GM12878 (cell line): ENCODE measurements at regions not wholly inside any gene's neighbourhood (a gene's known extent, or its start where the extent isn't known, plus 50 kb on each side); places are given as distances from the start of the nearest gene placed in this dataset.

ENCODE experiments used
- ATAC-seq: fragments of 200-7000 bp; cut with Tn5 transposase; 3 replicates; pipeline ENCODE4 v1.9.1; 2020; ENCODE audit warnings: mild to moderate bottlenecking, moderate library complexity
- BruUV-seq: library from RNA; stranded (reverse); fragments of 400-500 nt; replicated peaks from 2 replicates; lab custom pipeline; 2021; lab: Mats Ljungman, UMichigan
- CTCF ChIA-PET: fragments of 300-600 bp; sonication (Branson Sonifier 250); formaldehyde crosslinking; extraction: SDS; loops from one replicate; lab custom pipeline; 2021; ENCODE audit warnings: inconsistent platforms; lab: Yijun Ruan, JAX
- POLR2A ChIA-PET: fragments of 350-600 bp; formaldehyde crosslinking; extraction: SDS; loops from one replicate; lab custom pipeline; 2021; ENCODE audit warnings: inconsistent platforms; lab: Charles Lee
- RAD21 ChIA-PET: fragments of 300-600 bp; sonication (Branson Sonifier 250); formaldehyde crosslinking; loops from one replicate; lab custom pipeline; 2023; ENCODE audit warnings: antibody characterized with exemption; ENCODE audit not compliant: unreplicated experiment; lab: Charles Lee
- SMC1A ChIA-PET: fragments of 300-600 bp; sonication (Branson Sonifier 250); formaldehyde crosslinking; loops from one replicate; lab custom pipeline; 2023; ENCODE audit not compliant: unreplicated experiment, uncharacterized antibody; lab: Charles Lee
- DNase-seq: peaks from one replicate; pipeline ENCODE4 v3.0.0-alpha.2; 2011; ENCODE audit warnings: low read depth, low spot score
- FAIRE-seq: peaks from 3 replicates; lab custom pipeline; 2011; peaks lifted over from hg19 to GRCh38; lab: Jason Lieb, UNC
- H2AFZ ChIP-seq: 2 replicates; pipeline ENCODE4 v1.6.0; 2011; ENCODE audit warnings: low read depth, low read length, control low read depth; ENCODE audit not compliant: control insufficient read depth
- H3K27ac ChIP-seq: 2 replicates; pipeline ENCODE4 v1.5.1; 2011; ENCODE audit warnings: control low read depth; ENCODE audit not compliant: control insufficient read depth, insufficient read depth
- H3K27me3 ChIP-seq, 2 experiments: replicated peaks in 1 of 2; 2 replicates each; pipeline versions ENCODE4 v1.6.0 to v1.6.1; 2011; ENCODE audit warnings: low read length in 1 of 2; ENCODE audit not compliant: control insufficient read depth in 2 of 2, insufficient read depth in 2 of 2
- H3K36me3 ChIP-seq, 2 experiments: 2 replicates each; pipeline ENCODE4 v1.5.1; 2011; ENCODE audit warnings: low read length in 1 of 2; ENCODE audit not compliant: control insufficient read depth in 2 of 2, insufficient read depth in 2 of 2
- H3K4me1 ChIP-seq: 2 replicates; pipeline ENCODE4 v1.6.1; 2011; ENCODE audit warnings: mild to moderate bottlenecking, low read length, moderate library complexity, mixed read lengths; ENCODE audit not compliant: control insufficient read depth, insufficient read depth
- H3K4me2 ChIP-seq: 2 replicates; pipeline ENCODE4 v1.6.0; 2011; ENCODE audit warnings: control low read depth; ENCODE audit not compliant: control insufficient read depth, insufficient read depth
- H3K4me3 ChIP-seq: fragments of 200-600 bp; sonication (generic); 2 replicates; pipeline ENCODE4 v1.5.1; 2016
- H3K79me2 ChIP-seq: 2 replicates; pipeline ENCODE4 v1.6.0; 2011; ENCODE audit warnings: low read length; ENCODE audit not compliant: control insufficient read depth, insufficient read depth
- H3K9ac ChIP-seq: 2 replicates; pipeline ENCODE4 v1.8.0; 2011; ENCODE audit warnings: low read length, control low read depth, mixed read lengths; ENCODE audit not compliant: control insufficient read depth, insufficient read depth
- H3K9me3 ChIP-seq: replicated peaks from 3 replicates; pipeline ENCODE4 v1.5.1; 2011; ENCODE audit warnings: mild to moderate bottlenecking, low read length; ENCODE audit not compliant: control insufficient read depth, insufficient read depth
- H4K20me1 ChIP-seq: 2 replicates; pipeline ENCODE4 v1.6.0; 2011; ENCODE audit not compliant: control insufficient read depth, insufficient read depth
- BCLAF1 ChIP-seq: fragments of 450-650 bp; IDR thresholded peaks from 2 replicates; pipeline ENCODE4 v1.6.1; 2017; ENCODE audit warnings: antibody characterized with exemption, mild to moderate bottlenecking, moderate library complexity
- IRF5 ChIP-seq: fragments of 450-650 bp; IDR thresholded peaks from 2 replicates; pipeline ENCODE4 v1.6.1; 2017; ENCODE audit warnings: borderline replicate concordance
- KDM1A ChIP-seq: fragments of 200-600 bp; sonication (generic); IDR thresholded peaks from 2 replicates; pipeline ENCODE4 v1.6.1; 2016; ENCODE audit warnings: borderline replicate concordance
- MEF2A ChIP-seq: IDR thresholded peaks from 2 replicates; pipeline ENCODE4 v1.6.1; 2011; ENCODE audit warnings: low read depth, mild to moderate bottlenecking, low read length, moderate library complexity; ENCODE audit not compliant: insufficient read depth
- RAD21 ChIP-seq: IDR thresholded peaks from 2 replicates; pipeline ENCODE4 v1.6.1; 2011; ENCODE audit warnings: mild to moderate bottlenecking, low read depth, low read length, moderate library complexity; ENCODE audit not compliant: insufficient read depth
- RELB ChIP-seq: fragments of 450-650 bp; IDR thresholded peaks from 2 replicates; pipeline ENCODE4 v1.6.1; 2017; ENCODE audit warnings: low read depth, mild to moderate bottlenecking, moderate library complexity
- TCF7 ChIP-seq: IDR thresholded peaks from 2 replicates; pipeline ENCODE4 v1.6.1; 2014; ENCODE audit warnings: antibody characterized with exemption, borderline replicate concordance
- ZBED1 ChIP-seq: IDR thresholded peaks from 2 replicates; pipeline ENCODE4 v1.6.1; 2016; ENCODE audit warnings: borderline replicate concordance
- WGBS: methylation state at CpG from one replicate; pipeline ENCODE4 v1.1.6; 2016; ENCODE audit warnings: low lambda C conversion rate; ENCODE audit not compliant: insufficient replicate concordance, insufficient coverage; ENCODE audit errors: missing lambda C conversion rate; 5-methylcytosine and 5-hydroxymethylcytosine counted together
- in situ Hi-C: fragments of 300-500 bp; cut with MboI; formaldehyde crosslinking; loops from 9 replicates; pipeline ENCODE4 v1.14.3; 2018; ENCODE audit warnings: mixed read lengths
- intact Hi-C: fragments of 100-400 bp; cut with micrococcal nuclease; formaldehyde crosslinking; loops from one replicate; pipeline ENCODE4 v1.14.2; 2022; ENCODE audit not compliant: unreplicated experiment
- TF ChIP-seq, protein P1 (sequence below): fragments of 450-650 bp; IDR thresholded peaks from 2 replicates; pipeline ENCODE4 v1.6.1; 2016; ENCODE audit warnings: mild to moderate bottlenecking

GRCh38 chr17:77054936-77055335 is 85.8 kb upstream of the SEC14L1 start:
- no peaks in the 10 kb centered on the region for H3K36me3 ChIP-seq
- FAIRE-seq, result no peak
- H3K4me1 ChIP-seq, result no peaks in the 10 kb centered on the region
- H3K27me3 ChIP-seq, result peaks cover 0 to 4% of the 10 kb centered on the region in 2 experiments; a peak in 2 of 4 replicates
- H3K79me2 ChIP-seq, result no peaks in the 10 kb centered on the region
- TF ChIP-seq RAD21 (no peak), IRF5 (no peak), KDM1A (no peak), MEF2A (no peak), TCF7 (no peak), ZBED1 (no peak), RELB (no peak), BCLAF1 (no peak)
- TF ChIP-seq, protein P1, sequence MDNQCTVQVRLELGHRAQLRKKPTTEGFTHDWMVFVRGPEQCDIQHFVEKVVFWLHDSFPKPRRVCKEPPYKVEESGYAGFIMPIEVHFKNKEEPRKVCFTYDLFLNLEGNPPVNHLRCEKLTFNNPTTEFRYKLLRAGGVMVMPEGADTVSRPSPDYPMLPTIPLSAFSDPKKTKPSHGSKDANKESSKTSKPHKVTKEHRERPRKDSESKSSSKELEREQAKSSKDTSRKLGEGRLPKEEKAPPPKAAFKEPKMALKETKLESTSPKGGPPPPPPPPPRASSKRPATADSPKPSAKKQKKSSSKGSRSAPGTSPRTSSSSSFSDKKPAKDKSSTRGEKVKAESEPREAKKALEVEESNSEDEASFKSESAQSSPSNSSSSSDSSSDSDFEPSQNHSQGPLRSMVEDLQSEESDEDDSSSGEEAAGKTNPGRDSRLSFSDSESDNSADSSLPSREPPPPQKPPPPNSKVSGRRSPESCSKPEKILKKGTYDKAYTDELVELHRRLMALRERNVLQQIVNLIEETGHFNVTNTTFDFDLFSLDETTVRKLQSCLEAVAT, result no peak
- H3K4me2 ChIP-seq, result no peak overlapping the region
- no peak overlapping the region for H3K27ac ChIP-seq
- CTCF ChIA-PET, result interaction anchor here (1.0 to 3.0 kb wide), 4 partner anchors 9 to 188 kb away, joined by 3 to 22 read pairs (median 4); partner anchors contain the start of gene MGAT5B
- in situ Hi-C loops (no loop called here), intact Hi-C loops (no loop called here)
- H3K9ac ChIP-seq, result no peak overlapping the region
- H3K4me3 ChIP-seq, result no peak overlapping the region
- DNase-seq, result no peak
- no peak for ATAC-seq
- no peaks in the 10 kb centered on the region for H3K9me3 ChIP-seq
- POLR2A ChIA-PET, result no interaction called here
- RAD21 ChIA-PET, result no interaction called here
- no peaks in the 10 kb centered on the region; the same call in 1 of the 2 replicates for H4K20me1 ChIP-seq
- no TSS peak for BruUV-seq
- 12% methylated on average over 9 of the region's 10 CpGs for WGBS
- H2AFZ ChIP-seq, result no peak overlapping the region
- SMC1A ChIA-PET, result no interaction called here
